T-helper 2 cell treated with Interferon-gamma antibody and Interleukin-4, amounts not matched to agents 5 μg/mL and 100 μg/mL, for 36 hours (primary cell): ENCODE measurements at regions not wholly inside any gene's neighbourhood (a gene's known extent, or its start where the extent isn't known, plus 50 kb on each side); places are given as distances from the start of the nearest gene placed in this dataset.

Source experiments
- DNase-seq: peaks from one replicate; pipeline ENCODE4 v3.0.0; 2021; ENCODE audit warnings: low spot score
- H3K27ac Mint-ChIP-seq: one replicate; pipeline ENCODE4 v1.8.0; 2021; ENCODE audit warnings: mild to moderate bottlenecking, mixed read lengths
- H3K27me3 Mint-ChIP-seq: one replicate; pipeline ENCODE4 v1.8.0; 2021; ENCODE audit warnings: low read depth, mixed read lengths
- H3K36me3 Mint-ChIP-seq: one replicate; pipeline ENCODE4 v1.8.0; 2021; ENCODE audit warnings: low read depth, mixed read lengths
- H3K4me1 Mint-ChIP-seq: one replicate; pipeline ENCODE4 v1.8.0; 2021; ENCODE audit warnings: low read depth, mixed read lengths
- H3K4me3 Mint-ChIP-seq: one replicate; pipeline ENCODE4 v1.8.0; 2022; ENCODE audit warnings: mild to moderate bottlenecking, moderate library complexity, mixed read lengths
- H3K9me3 Mint-ChIP-seq: one replicate; pipeline ENCODE4 v1.8.0; 2021; ENCODE audit warnings: mixed read lengths

DNA sequence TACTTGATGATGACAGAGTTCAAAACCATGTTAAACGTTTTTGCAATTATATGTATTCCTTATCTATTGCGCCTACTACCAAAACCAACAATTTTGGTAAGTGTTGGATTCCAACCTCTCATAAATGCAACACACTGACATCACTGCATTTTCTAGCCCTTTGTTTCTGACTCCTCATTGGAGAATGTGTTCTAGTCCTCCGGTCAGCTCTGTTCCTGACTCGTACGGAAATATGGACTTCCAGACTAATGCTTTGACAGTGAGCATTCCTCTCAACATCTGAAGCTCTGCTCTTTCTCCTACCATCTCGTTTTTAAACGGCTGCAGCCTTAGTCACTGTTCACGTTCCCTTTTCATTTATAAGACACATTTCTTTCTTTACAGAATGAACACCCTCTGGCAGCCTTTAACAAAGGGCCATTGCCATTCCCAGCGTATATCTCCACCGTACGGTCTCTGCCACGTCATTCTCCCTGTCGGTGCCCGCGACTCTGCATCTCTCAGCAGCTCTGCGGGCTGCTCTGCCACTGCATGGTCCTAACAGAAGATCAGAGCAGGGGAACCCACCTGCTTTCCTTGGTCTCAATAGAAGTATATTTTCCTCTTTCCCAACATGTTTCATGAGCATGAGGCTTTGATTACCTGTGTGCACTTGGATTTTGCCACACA, 103.0 kb upstream of the SYNDIG1 start:
- H3K4me3 Mint-ChIP-seq, result no peak overlapping the region
- H3K4me1 Mint-ChIP-seq, result no peaks in the 10 kb centered on the region
- H3K36me3 Mint-ChIP-seq, result no peaks in the 10 kb centered on the region
- H3K9me3 Mint-ChIP-seq, result peaks cover 4% of the 10 kb centered on the region
- no peak for DNase-seq
- peaks cover 7% of the 10 kb centered on the region for H3K27me3 Mint-ChIP-seq
- no peak overlapping the region for H3K27ac Mint-ChIP-seq

DNA sequence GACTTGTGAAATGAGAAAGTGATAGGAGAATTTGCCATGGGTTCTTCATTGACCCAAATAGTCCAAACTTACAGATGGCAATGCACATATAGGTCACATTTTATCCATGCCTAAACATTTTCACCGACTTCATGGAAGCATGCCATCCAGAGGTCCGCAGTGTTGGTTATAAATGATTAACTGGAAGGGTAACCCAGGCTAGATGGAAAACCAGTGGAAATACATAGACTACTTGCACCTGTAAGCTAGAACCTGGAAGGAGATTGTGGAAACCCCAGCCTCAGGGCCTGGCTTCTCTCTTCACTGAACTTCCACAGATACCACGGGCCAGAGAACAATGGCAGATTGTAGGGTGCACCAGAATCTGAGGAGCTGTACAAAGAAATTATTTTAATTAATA, 103.8 kb upstream of the SYNDIG1 start:
- H3K9me3 Mint-ChIP-seq, result peaks cover 4% of the 10 kb centered on the region
- H3K27me3 Mint-ChIP-seq, result peaks cover 7% of the 10 kb centered on the region
- no peak overlapping the region for H3K27ac Mint-ChIP-seq
- no peak overlapping the region for H3K4me3 Mint-ChIP-seq
- no peaks in the 10 kb centered on the region for H3K4me1 Mint-ChIP-seq
- H3K36me3 Mint-ChIP-seq, result no peaks in the 10 kb centered on the region
- no peak for DNase-seq

DNA sequence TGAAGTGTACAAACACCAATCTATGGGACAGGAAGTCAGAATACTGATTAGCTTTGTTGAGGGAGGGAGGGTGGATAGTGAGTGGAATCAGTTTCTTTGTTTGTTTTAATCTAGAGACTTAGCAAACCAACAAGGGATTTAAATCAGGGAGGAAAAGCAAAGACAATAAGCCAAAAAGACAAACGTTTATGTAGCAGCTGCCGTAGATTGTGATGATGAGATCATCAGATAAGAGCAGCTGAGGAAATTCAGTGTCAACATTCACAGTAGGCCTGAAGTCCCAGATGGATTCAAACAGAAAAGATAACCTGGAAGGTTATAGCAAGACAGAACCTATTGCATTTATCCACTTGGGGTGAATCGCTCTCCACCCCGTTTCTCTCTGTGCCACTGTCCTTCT, 104.9 kb upstream of the SYNDIG1 start:
- no peak for DNase-seq
- H3K27me3 Mint-ChIP-seq, result peaks cover 7% of the 10 kb centered on the region
- no peaks in the 10 kb centered on the region for H3K36me3 Mint-ChIP-seq
- no peaks in the 10 kb centered on the region for H3K4me1 Mint-ChIP-seq
- no peak overlapping the region for H3K27ac Mint-ChIP-seq
- no peak overlapping the region for H3K4me3 Mint-ChIP-seq
- peaks cover 4% of the 10 kb centered on the region for H3K9me3 Mint-ChIP-seq

DNA sequence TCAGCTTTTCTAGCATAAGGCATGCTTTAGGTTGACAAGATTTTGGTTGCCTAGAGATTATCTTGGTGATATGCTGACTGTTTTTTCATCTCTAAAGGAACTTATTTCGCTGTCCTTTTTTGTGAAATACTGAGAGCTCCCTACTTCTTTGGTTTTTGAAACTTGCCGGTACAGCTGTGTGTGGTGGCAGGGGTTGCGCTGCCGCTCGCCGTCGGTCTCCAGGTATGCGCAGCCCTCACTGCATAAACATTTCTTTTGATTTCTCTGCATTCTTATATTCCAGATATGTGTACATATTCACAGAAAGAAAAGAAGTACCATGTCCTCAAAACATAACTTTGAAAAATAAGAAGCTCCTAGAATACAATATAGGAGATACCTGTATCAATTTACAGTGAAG, 106.4 kb upstream of the SYNDIG1 start:
- DNase-seq, result no peak
- Mint-ChIP-seq H3K4me3 (no peak overlapping the region), H3K4me1 (no peaks in the 10 kb centered on the region), H3K9me3 (peaks cover 4% of the 10 kb centered on the region), H3K27me3 (peaks cover 7% of the 10 kb centered on the region), H3K36me3 (no peaks in the 10 kb centered on the region), H3K27ac (no peak overlapping the region)

DNA sequence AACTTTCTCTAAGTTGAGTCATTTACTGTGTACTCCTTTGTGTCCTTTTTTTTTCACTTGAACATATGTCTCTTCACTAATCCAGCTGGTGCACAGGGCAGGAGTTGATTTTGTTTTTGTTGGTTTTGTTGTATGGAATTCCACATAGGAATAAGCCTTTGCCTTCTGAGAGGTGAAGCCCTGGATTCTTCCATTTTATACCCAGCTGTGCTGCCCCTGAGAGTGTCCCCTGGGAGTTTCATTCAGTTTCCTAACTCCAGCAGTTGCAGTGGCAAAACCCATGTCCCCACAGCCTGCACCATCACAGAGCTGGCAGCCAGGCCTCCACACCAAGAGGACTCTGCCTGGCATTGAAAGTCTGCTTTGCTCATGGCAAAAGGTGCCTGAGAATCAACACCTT, 107.3 kb upstream of the SYNDIG1 start:
- no peak overlapping the region for H3K4me3 Mint-ChIP-seq
- H3K27me3 Mint-ChIP-seq, result peaks cover 3% of the 10 kb centered on the region
- peaks cover 4% of the 10 kb centered on the region for H3K9me3 Mint-ChIP-seq
- H3K36me3 Mint-ChIP-seq, result no peaks in the 10 kb centered on the region
- H3K27ac Mint-ChIP-seq, result no peak overlapping the region
- DNase-seq, result no peak
- no peaks in the 10 kb centered on the region for H3K4me1 Mint-ChIP-seq

DNA sequence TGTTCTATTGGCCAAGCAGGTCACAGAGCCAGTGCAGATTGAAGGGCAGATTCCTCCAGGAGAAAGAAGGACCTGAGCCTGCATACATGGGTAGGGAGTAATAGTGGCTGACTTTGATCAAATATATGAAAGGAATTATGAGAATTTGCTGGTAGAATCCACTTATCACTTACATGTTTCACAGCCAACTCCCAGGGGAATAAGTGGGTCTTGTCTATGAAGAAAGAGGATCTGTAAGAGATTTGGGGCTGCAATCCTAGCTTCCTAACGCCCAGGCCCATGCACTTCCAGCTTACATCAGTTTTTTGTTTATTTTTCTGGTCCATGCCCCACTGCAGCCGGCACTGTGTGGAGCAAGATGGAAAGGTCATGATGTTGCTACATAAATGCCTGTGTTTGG, 107.9 kb upstream of the SYNDIG1 start:
- Mint-ChIP-seq H3K4me3 (no peak overlapping the region), H3K9me3 (peaks cover 4% of the 10 kb centered on the region), H3K4me1 (no peaks in the 10 kb centered on the region), H3K27me3 (peaks cover 3% of the 10 kb centered on the region), H3K36me3 (no peaks in the 10 kb centered on the region), H3K27ac (no peak overlapping the region)
- no peak for DNase-seq

DNA sequence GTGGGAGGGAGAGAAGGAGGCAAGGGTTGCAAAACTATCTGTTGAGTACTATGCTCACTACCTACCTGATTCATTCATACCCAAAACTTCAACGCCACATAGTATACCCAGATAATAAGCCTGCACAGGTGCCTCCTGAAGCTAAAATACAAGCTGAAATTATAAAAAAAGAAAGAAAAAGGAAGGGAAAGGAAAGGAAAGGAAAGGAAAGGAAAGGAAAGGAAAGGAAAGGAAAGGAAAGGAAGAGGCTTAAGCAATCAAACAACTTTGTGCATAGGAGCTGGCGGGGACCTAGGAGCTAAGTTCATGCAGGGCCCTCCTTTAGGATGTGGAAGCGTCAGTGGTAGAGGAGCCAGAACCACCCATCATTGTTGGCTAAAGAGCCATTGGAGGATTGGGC, 108.9 kb upstream of the SYNDIG1 start:
- DNase-seq, result no peak
- Mint-ChIP-seq H3K27me3 (peaks cover 3% of the 10 kb centered on the region), H3K36me3 (no peaks in the 10 kb centered on the region), H3K4me3 (no peak overlapping the region), H3K27ac (no peak overlapping the region), H3K9me3 (peaks cover 4% of the 10 kb centered on the region), H3K4me1 (no peaks in the 10 kb centered on the region)

DNA sequence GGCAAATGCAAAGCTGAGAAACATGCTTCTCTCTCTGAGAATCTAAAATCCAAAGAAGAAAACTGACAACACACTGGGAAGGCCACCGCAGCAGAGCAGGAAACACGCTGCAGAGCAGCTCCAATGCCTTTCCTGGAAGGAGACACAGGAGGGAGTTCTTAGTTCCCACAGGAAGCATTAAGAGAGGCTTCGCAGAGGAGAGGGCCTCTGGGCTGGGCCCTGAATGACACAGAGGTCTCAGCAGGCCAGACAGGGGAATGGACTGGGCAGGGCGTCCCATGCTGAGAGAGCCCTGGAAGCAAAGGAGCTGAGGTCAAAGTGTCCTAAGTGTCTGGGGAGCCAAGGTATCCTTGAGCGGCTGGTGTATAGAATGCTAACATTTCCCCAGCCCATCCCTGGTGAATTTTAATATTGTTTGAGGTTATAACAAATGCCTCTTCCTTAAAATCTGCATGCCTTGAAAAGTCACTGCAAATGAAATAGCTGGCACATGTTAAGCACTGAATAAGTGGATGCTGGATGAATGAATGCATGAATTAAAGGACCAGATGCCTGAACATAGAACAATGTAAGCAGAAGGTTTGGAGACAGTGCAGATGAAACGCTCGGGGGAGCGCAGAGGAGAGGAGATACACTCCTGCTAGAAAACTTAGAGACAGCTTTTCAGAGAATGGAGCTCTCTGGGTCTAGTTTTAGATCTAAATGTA, 110.0 kb upstream of the SYNDIG1 start:
- Mint-ChIP-seq H3K36me3 (no peaks in the 10 kb centered on the region), H3K4me3 (no peak overlapping the region), H3K4me1 (no peaks in the 10 kb centered on the region), H3K27me3 (peaks cover 5% of the 10 kb centered on the region), H3K27ac (no peak overlapping the region), H3K9me3 (peaks cover 4% of the 10 kb centered on the region)
- DNase-seq, result no peak

DNA sequence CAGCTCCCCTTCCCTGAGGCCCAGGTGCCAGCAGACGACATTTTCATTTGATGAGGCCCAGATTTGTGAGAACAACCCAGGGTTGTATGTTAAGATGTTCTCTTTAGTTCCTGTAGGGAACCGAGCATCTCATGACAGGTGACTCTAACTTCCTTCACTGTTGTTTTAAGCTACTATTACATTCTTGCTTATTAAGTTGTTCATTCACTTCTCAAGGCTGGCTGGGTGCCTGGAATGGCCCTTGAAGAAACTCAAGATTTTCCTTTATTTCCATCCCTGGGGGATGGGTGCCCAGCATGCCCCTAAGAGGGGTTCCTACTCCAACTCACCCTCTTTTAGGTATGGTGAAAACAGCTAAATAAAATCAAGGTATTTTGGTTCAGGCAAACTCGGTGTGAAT, 111.5 kb upstream of the SYNDIG1 start:
- Mint-ChIP-seq H3K4me3 (no peak overlapping the region), H3K4me1 (no peaks in the 10 kb centered on the region), H3K9me3 (no peaks in the 10 kb centered on the region), H3K36me3 (no peaks in the 10 kb centered on the region), H3K27me3 (peaks cover 2% of the 10 kb centered on the region), H3K27ac (no peak overlapping the region)
- no peak for DNase-seq

DNA sequence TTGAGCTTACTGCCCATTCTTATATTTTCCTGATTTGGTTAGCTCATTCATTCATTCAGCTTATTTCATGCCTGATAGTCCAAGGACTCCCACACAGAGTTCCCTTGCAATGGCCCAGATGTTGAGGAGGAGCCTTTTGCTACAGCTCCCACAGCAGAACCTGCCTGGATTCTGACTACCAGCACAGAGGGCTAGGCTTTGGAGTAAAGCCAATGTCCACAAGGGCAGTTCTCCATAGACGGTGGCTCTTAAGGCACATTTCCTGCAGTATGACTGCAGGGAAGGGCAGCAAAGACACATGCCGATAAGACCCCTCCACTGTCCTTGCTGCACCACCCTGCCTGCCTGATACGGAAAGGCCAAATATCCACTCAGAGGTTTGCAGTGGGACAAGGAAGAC, 112.3 kb upstream of the SYNDIG1 start:
- H3K9me3 Mint-ChIP-seq, result no peaks in the 10 kb centered on the region
- no peak overlapping the region for H3K4me3 Mint-ChIP-seq
- peaks cover 2% of the 10 kb centered on the region for H3K27me3 Mint-ChIP-seq
- DNase-seq, result no peak
- no peaks in the 10 kb centered on the region for H3K4me1 Mint-ChIP-seq
- H3K36me3 Mint-ChIP-seq, result no peaks in the 10 kb centered on the region
- no peak overlapping the region for H3K27ac Mint-ChIP-seq

DNA sequence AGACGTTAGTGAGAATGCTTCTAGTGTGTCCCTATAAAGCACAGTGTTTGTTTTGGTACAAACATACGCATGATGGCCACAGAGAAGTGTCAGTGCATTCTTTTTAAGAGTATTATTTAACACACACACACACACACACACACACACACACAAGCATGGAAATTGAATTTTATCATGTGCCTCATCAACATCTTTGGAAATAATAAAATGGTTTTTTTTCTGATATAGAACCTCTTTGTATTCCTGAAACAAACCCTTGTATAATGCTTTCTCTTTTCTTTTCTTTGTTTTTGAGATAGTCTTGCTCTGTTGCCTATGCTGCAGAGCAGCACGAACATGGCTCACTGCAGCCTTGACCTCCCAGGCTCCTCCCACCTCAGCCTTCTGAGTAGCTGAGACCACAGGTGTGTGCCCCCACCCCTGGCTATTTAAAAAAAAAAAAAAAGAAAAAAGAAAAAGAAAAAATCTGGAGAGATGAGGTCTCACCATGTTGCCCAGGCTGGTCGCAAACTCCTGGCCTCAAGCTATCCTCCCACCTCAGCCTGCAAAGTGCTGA, 116.2 kb upstream of the SYNDIG1 start:
- H3K36me3 Mint-ChIP-seq, result no peaks in the 10 kb centered on the region
- H3K4me3 Mint-ChIP-seq, result no peak overlapping the region
- H3K27ac Mint-ChIP-seq, result no peak overlapping the region
- peaks cover 2% of the 10 kb centered on the region for H3K27me3 Mint-ChIP-seq
- no peak for DNase-seq
- no peaks in the 10 kb centered on the region for H3K4me1 Mint-ChIP-seq
- H3K9me3 Mint-ChIP-seq, result no peaks in the 10 kb centered on the region

DNA sequence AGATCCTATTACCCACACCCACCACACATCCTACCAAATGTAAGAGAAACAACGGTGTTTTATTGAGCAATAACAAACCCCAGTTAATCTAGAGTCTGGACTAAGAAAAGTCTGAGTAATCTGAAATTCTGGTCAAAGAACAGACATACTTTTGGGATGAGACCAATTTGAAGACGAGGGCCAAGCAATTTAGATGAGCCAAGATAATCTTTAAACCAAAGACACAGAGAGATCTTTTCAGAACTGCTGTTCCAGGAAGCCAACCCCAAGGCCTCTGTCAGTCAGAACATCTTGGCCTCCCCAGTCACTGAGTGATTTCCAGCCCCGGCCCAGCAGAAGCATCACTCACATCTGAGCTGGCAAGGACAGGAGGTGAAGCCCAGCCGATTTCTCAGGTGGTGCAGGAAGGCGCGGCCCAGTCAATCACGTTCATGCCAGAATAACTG, 118.5 kb upstream of the SYNDIG1 start:
- H3K4me3 Mint-ChIP-seq, result no peak overlapping the region
- no peak overlapping the region for H3K27ac Mint-ChIP-seq
- no peak for DNase-seq
- H3K36me3 Mint-ChIP-seq, result no peaks in the 10 kb centered on the region
- no peaks in the 10 kb centered on the region for H3K4me1 Mint-ChIP-seq
- peaks cover 2% of the 10 kb centered on the region for H3K27me3 Mint-ChIP-seq
- no peaks in the 10 kb centered on the region for H3K9me3 Mint-ChIP-seq

DNA sequence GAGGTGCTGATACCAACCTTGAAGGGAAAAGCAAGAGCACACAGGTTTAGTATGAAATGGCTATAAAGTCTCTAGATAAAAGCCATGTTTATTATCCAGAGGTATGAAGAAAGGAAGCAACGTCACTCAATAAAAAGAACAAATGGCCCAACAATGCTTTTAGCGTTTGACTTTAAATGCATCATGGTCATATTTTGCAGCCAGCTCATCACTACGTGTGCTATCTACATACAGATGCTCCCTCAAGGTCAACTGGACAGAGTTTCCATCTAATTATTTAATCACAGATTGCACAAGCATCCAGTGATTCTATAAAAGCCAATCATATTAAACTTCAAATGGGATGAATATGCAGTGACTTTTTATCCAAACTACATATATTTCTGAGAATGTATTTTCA, 127.6 kb upstream of the SYNDIG1 start:
- H3K27ac Mint-ChIP-seq, result no peak overlapping the region
- no peak overlapping the region for H3K4me3 Mint-ChIP-seq
- H3K9me3 Mint-ChIP-seq, result no peaks in the 10 kb centered on the region
- DNase-seq, result no peak
- H3K27me3 Mint-ChIP-seq, result peaks cover 3% of the 10 kb centered on the region
- H3K4me1 Mint-ChIP-seq, result peaks cover 4% of the 10 kb centered on the region
- no peaks in the 10 kb centered on the region for H3K36me3 Mint-ChIP-seq

DNA sequence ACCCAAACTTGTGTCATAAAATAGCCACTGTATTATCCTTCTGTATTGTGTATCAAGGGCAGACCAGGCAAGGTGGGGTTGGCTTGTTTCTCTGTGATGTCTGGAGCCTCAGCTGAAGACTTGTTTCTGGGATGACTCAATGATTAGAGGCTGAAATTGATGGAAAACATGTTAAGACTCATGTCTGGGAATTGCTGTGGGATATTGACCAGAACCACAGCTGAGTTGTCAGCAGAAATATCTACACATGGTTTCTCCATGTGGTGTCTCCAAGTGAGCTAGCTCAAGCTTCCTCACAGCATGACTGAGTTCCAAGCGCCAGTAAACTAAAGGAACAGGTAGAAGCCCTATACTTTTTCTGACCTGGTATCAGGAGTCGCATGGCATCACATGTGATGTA, 128.5 kb upstream of the SYNDIG1 start:
- Mint-ChIP-seq H3K36me3 (no peaks in the 10 kb centered on the region), H3K4me3 (no peak overlapping the region), H3K27ac (no peak overlapping the region), H3K4me1 (peaks cover 4% of the 10 kb centered on the region), H3K27me3 (peaks cover 3% of the 10 kb centered on the region), H3K9me3 (no peaks in the 10 kb centered on the region)
- DNase-seq, result no peak
